ENCODE measurements at regions not wholly inside any gene's neighbourhood (a gene's known extent, or its start where the extent isn't known, plus 50 kb on each side); places are given as distances from the start of the nearest gene placed in this dataset.

GRCh38 chr9:120198027-120198426, 381.9 kb downstream of the CDK5RAP2 start:
- Histone ChIP-seq H3K4me2 (replicated peaks; ENCODE audit: low read depth, low read length, poor library complexity, severe bottlenecking) (no peak overlapping the region), H4K20me1 (ENCODE audit: control insufficient read depth, insufficient read depth, low read length, poor library complexity, severe bottlenecking) (no peaks in the 10 kb centered on the region), H3K4me3 (ENCODE audit: control extremely low read depth in 1 of 5, extremely low read depth in 1 of 5, insufficient read depth in 1 of 5, low read depth in 2 of 5, low read length in 4 of 5) (no peak overlapping the region), H2AFZ (ENCODE audit: insufficient read depth, low read depth, low read length, poor library complexity, severe bottlenecking) (no peak overlapping the region), H3K79me2 (ENCODE audit: control insufficient read depth, insufficient read depth, low read length) (no peaks in the 10 kb centered on the region), H3K27ac (ENCODE audit: low read length in 2 of 2) (no peak overlapping the region), H3K36me3 (replicated peaks in 1 of 2; ENCODE audit: control extremely low read depth in 1 of 2, control insufficient read depth in 1 of 2, extremely low read depth in 1 of 2, insufficient read depth in 2 of 2, low read length in 1 of 2) (no peaks in the 10 kb centered on the region), H3K4me1 (ENCODE audit: control insufficient read depth in 2 of 2, insufficient read depth in 2 of 2, low read length in 2 of 2) (no peaks in the 10 kb centered on the region), H3K9me3 (ENCODE audit: control extremely low read depth in 1 of 3, control insufficient read depth in 2 of 3, insufficient read depth in 1 of 3, low read length in 2 of 3) (no peaks in the 10 kb centered on the region), H3K27me3 (replicated peaks in 1 of 4; ENCODE audit: control extremely low read depth in 1 of 4, control insufficient read depth in 3 of 4, insufficient read depth in 4 of 4, low read length in 3 of 4) (peaks cover 0 to 7% (median 0%) of the 10 kb centered on the region in 4 experiments), H3K9ac (ENCODE audit: low read length) (no peak overlapping the region)
- Mint-ChIP-seq H3K9me3 (ENCODE audit: insufficient read depth) (peaks cover 3% of the 10 kb centered on the region), H3K27me3 (peaks cover 7% of the 10 kb centered on the region), H3K4me3 (no peak overlapping the region), H3K27ac (no peak overlapping the region), H3K4me1 (no peaks in the 10 kb centered on the region)
- ATAC-seq (ENCODE audit: low read depth) (no peak), DNase-seq (no peak)
- intact Hi-C loops (cut with micrococcal nuclease) = no loop called here
- POLR2A ChIA-PET = no interaction called here
- WGBS (ENCODE audit: insufficient coverage) = 88% methylated on average over 2 of the region's 3 CpGs
- CTCF ChIA-PET = no interaction called here
- TF ChIP-seq CTCF (IDR thresholded peaks at IDR 0.05) (no peak), EZH2 (IDR thresholded peaks at IDR 0.05; ENCODE audit: borderline replicate concordance, insufficient read depth, low read depth, low read length, poor library complexity, severe bottlenecking) (no peak)

DNA sequence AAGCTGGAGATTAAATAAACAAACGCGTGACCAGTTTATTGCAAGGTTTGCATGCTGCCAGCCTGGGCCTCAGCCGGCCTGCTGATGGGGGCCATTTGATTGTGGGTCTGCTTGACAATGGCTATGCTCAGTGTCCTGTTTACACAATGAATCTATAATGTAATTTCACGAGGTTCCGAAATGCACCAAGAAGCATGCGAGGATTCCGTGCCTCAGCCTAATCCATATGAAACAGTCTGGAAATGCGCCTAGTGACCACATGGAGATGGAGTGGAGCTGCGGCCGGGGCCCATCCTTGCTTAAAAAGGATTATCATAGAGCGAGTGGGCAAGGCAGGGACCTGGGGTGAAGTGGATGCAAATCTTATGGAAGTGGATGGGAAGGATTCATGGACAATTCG, 382.4 kb downstream of the CDK5RAP2 start:
- no peak overlapping the region for H3K4me3 ChIP-seq (ENCODE audit: control extremely low read depth in 1 of 5, extremely low read depth in 1 of 5, insufficient read depth in 1 of 5, low read depth in 2 of 5, low read length in 4 of 5)
- CTCF ChIA-PET = no interaction called here

More for the DNA sequence above, 382.4 kb downstream of the CDK5RAP2 start:
- intact Hi-C loops (cut with micrococcal nuclease) = no loop called here
- no peaks in the 10 kb centered on the region for H3K4me1 Mint-ChIP-seq
- no peak overlapping the region for H3K27ac ChIP-seq (ENCODE audit: low read length in 2 of 2)
- no peaks in the 10 kb centered on the region for H3K36me3 ChIP-seq (replicated peaks in 1 of 2; ENCODE audit: control extremely low read depth in 1 of 2, control insufficient read depth in 1 of 2, extremely low read depth in 1 of 2, insufficient read depth in 2 of 2, low read length in 1 of 2)
- no peak overlapping the region for H3K9ac ChIP-seq (ENCODE audit: low read length)
- H2AFZ ChIP-seq (ENCODE audit: insufficient read depth, low read depth, low read length, poor library complexity, severe bottlenecking) = no peak overlapping the region
- H3K79me2 ChIP-seq (ENCODE audit: control insufficient read depth, insufficient read depth, low read length) = no peaks in the 10 kb centered on the region
- no peak overlapping the region for H3K27ac Mint-ChIP-seq
- TF ChIP-seq EZH2 (IDR thresholded peaks at IDR 0.05; ENCODE audit: borderline replicate concordance, insufficient read depth, low read depth, low read length, poor library complexity, severe bottlenecking) (no peak), CTCF (IDR thresholded peaks at IDR 0.05) (no peak)
- peaks cover 3% of the 10 kb centered on the region for H3K9me3 Mint-ChIP-seq (ENCODE audit: insufficient read depth)
- H3K4me3 Mint-ChIP-seq = no peak overlapping the region
- H3K27me3 ChIP-seq (replicated peaks in 1 of 4; ENCODE audit: control extremely low read depth in 1 of 4, control insufficient read depth in 3 of 4, insufficient read depth in 4 of 4, low read length in 3 of 4) = peaks cover 0 to 4% (median 0%) of the 10 kb centered on the region in 4 experiments
- H3K9me3 ChIP-seq (ENCODE audit: control extremely low read depth in 1 of 3, control insufficient read depth in 2 of 3, insufficient read depth in 1 of 3, low read length in 2 of 3) = no peaks in the 10 kb centered on the region
- POLR2A ChIA-PET = no interaction called here
- no peak for ATAC-seq (ENCODE audit: low read depth)
- no peak for DNase-seq
- H3K4me2 ChIP-seq (replicated peaks; ENCODE audit: low read depth, low read length, poor library complexity, severe bottlenecking) = no peak overlapping the region
- H3K4me1 ChIP-seq (ENCODE audit: control insufficient read depth in 2 of 2, insufficient read depth in 2 of 2, low read length in 2 of 2) = no peaks in the 10 kb centered on the region
- WGBS (ENCODE audit: insufficient coverage) = 56% methylated on average over 7 of the region's 12 CpGs
- no peaks in the 10 kb centered on the region for H4K20me1 ChIP-seq (ENCODE audit: control insufficient read depth, insufficient read depth, low read length, poor library complexity, severe bottlenecking)
- peaks cover 3% of the 10 kb centered on the region for H3K27me3 Mint-ChIP-seq
